AG09309 (cell line): ENCODE measurements at regions not wholly inside any gene's neighbourhood (a gene's known extent, or its start where the extent isn't known, plus 50 kb on each side); places are given as distances from the start of the nearest gene placed in this dataset.
A peak's percentile ranks its signal among the peaks of the same experiment; 100 is the strongest.

Source experiments
- DNase-seq: peaks from one replicate; pipeline ENCODE4 v3.0.0-alpha.2; 2010; ENCODE audit warnings: low read depth
- H3K4me3 ChIP-seq: 2 replicates; pipeline ENCODE4 v1.5.1; 2011; ENCODE audit warnings: mild to moderate bottlenecking, low read depth, low read length, moderate library complexity; ENCODE audit not compliant: control insufficient read depth
- TF ChIP-seq, protein P1 (sequence below): IDR thresholded peaks from 2 replicates; pipeline ENCODE4 v1.5.1; 2011; ENCODE audit warnings: mild to moderate bottlenecking, low read depth, low read length, inconsistent platforms; ENCODE audit not compliant: insufficient read depth, control insufficient read depth; ENCODE audit errors: missing control alignments

DNA sequence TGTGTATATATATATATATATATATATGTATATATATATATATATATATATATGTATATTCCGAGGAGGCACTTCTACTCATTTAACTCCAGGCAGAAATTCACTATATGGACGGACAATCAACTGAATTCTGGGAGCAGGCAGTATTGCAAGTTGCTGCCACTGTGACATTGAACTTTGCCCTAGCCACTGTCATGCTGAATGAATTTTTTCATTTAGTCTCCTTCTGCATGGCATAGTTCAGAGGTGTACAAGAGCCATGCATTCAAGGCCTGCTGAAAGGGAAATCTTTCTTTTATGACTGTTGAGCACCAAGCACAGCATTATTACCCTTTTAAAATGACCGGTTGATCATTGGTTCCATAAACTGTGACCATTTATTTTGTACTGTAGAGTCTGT lies 176.2 kb upstream of the THRB start:
- TF ChIP-seq, protein P1, sequence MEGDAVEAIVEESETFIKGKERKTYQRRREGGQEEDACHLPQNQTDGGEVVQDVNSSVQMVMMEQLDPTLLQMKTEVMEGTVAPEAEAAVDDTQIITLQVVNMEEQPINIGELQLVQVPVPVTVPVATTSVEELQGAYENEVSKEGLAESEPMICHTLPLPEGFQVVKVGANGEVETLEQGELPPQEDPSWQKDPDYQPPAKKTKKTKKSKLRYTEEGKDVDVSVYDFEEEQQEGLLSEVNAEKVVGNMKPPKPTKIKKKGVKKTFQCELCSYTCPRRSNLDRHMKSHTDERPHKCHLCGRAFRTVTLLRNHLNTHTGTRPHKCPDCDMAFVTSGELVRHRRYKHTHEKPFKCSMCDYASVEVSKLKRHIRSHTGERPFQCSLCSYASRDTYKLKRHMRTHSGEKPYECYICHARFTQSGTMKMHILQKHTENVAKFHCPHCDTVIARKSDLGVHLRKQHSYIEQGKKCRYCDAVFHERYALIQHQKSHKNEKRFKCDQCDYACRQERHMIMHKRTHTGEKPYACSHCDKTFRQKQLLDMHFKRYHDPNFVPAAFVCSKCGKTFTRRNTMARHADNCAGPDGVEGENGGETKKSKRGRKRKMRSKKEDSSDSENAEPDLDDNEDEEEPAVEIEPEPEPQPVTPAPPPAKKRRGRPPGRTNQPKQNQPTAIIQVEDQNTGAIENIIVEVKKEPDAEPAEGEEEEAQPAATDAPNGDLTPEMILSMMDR, result no peak
- H3K4me3 ChIP-seq, result no peak overlapping the region
- DNase-seq, result no peak

DNA sequence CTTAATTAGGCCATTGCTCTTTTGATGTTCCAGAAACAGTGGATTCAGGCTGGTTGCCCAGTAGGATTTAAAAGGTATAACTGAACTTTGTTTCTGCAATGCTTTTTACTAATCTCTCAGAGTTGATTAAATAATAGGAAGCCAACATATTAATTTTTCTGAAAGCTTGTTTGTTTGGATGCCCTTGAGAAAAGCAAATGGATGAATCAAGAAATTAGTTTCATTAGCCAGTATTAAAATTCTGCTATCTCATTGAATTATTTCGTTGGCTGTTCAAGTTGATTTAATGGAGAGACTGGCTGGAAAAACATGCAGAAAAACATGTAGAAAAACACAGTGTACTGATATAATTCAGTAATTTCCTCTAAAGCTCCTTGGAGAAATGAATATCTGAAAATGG lies 178.9 kb upstream of the THRB start:
- no peak for DNase-seq
- no peak overlapping the region for H3K4me3 ChIP-seq
- TF ChIP-seq, protein P1, result no peak

DNA sequence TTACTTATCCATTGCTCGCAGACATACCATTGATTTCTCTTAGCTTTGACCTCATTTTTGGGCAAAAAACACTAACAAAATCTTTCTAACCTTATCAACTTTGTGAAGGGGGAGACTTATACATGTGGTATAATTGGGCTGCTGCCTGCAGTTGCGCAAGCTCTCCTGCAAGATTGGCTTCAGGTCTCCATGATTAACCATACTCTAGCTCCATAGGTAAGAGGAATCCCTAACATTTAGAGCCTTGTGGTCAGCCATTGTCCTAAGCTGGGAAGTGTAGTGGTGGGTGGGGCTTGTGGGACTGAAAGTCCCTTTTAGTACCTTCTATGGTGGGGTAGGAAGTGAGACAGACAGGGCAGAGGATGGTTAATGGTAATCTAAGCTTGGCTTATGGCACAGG lies 179.6 kb upstream of the THRB start:
- DNase-seq, result no peak
- TF ChIP-seq, protein P1, result no peak
- H3K4me3 ChIP-seq, result no peak overlapping the region

DNA sequence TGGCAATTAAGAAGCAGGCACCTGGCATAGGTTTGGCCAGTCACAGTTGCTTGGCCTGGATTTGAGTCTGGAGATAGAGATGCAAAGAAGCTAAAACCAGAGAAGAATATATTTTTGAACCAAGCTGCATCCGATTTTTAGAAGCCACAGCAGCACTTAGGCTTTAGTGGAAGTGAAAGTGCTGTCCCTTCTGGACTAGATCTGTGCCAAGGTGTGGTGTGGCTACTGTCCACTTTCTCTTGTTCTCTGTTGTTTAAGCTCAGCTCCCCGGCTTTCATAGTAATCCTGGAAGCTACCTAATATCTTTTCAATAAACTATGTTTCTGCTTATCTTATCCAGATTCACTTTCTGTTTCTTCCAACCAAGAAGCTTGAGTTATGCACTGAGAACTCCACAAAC lies 183.4 kb upstream of the THRB start:
- H3K4me3 ChIP-seq, result no peak overlapping the region; the same call in 1 of the 2 replicates
- TF ChIP-seq, protein P1, result no peak
- DNase-seq, result no peak

DNA sequence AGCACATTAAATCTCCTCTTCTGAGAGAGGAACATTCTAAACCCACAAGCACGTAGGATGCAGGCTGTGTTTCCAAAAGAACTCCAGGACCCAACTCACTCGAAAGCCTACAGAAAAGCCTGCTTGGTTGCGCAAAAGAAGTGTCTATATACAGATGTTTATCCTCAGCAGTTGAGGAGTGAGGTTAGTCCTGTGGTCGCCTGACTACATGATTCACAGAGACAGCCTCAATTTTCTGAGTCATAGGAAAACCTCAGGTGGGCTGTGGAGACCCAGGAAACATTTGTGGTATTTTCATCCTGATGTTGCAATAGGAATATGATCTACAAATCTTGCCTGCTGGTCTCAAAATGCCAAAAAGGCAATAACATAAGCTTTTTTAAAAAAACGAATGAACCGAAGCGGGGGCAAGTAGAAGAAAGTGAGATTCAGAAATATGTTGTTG lies 183.8 kb upstream of the THRB start:
- peak; percentile 85 for DNase-seq
- TF ChIP-seq, protein P1, result no peak

DNA sequence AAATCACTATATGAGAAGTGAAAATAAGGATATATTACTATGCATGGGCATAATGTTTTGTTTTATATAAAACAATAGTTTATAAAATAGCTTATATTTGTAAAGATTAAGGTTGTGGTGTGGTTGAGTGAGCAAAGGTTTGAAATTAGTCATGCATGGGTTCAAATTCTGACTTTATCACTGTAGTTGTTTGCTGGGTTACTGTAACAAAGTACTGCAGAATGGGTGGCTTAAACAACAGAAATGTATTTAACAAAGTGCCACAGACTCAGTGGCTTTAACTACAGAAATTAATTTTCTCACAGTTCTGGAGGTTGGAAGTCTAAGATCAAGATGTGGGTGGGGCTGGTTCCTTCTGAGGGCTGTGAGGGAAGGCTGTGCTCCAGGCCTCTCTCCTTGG lies 184.8 kb upstream of the THRB start:
- TF ChIP-seq, protein P1, result no peak
- DNase-seq, result no peak
- no peak overlapping the region for H3K4me3 ChIP-seq

More for the DNA sequence above, 183.8 kb upstream of the THRB start:
- H3K4me3 ChIP-seq, result no peak overlapping the region
